RWPE2 (cell line): ENCODE measurements at regions not wholly inside any gene's neighbourhood (a gene's known extent, or its start where the extent isn't known, plus 50 kb on each side); places are given as distances from the start of the nearest gene placed in this dataset.
"Not testable (repeated sequence)": the region's sequence is repeated elsewhere in the genome, so short reads cannot be mapped to it uniquely, and the experiment has no call there.

ENCODE experiments used
- ATAC-seq: fragments of 200-7000 bp; cut with Tn5 transposase; 3 replicates; pipeline ENCODE4 v1.9.1; 2021; ENCODE audit warnings: low read depth
- DNase-seq: peaks from one replicate; pipeline ENCODE4 v3.0.0-alpha.2; 2020; ENCODE audit warnings: low spot score
- H3K27ac ChIP-seq: fragments of 450-650 bp; 2 replicates; pipeline ENCODE4 v1.5.1; 2017; ENCODE audit warnings: mild to moderate bottlenecking; ENCODE audit not compliant: poor library complexity, severe bottlenecking
- H3K27me3 ChIP-seq: fragments of 250-450 bp; sonication (Bioruptor Pico); 2 replicates; pipeline ENCODE4 v1.5.1; 2021; ENCODE audit warnings: mild to moderate bottlenecking, moderate library complexity; ENCODE audit not compliant: insufficient read depth, poor library complexity, severe bottlenecking
- H3K36me3 ChIP-seq: fragments of 250-450 bp; sonication (Bioruptor Pico); 2 replicates; pipeline ENCODE4 v1.5.1; 2020; ENCODE audit warnings: low read depth, mild to moderate bottlenecking, moderate library complexity
- H3K4me1 ChIP-seq: fragments of 250-450 bp; sonication (Bioruptor Pico); 2 replicates; pipeline ENCODE4 v1.5.1; 2021; ENCODE audit warnings: mild to moderate bottlenecking, moderate library complexity; ENCODE audit not compliant: insufficient read depth, poor library complexity, severe bottlenecking
- H3K4me3 ChIP-seq: fragments of 250-450 bp; sonication (Bioruptor Pico); 2 replicates; pipeline ENCODE4 v1.5.1; 2021; ENCODE audit warnings: mild to moderate bottlenecking, moderate library complexity; ENCODE audit not compliant: severe bottlenecking
- H3K9me3 ChIP-seq: fragments of 250-450 bp; sonication (Bioruptor Pico); 2 replicates; pipeline ENCODE4 v1.5.1; 2021; ENCODE audit warnings: mild to moderate bottlenecking, moderate library complexity; ENCODE audit not compliant: severe bottlenecking
- CTCF ChIP-seq: fragments of 450-650 bp; IDR thresholded peaks from one replicate; pipeline ENCODE4 v1.5.1; 2017; ENCODE audit warnings: mild to moderate bottlenecking, moderate library complexity; ENCODE audit not compliant: poor library complexity, severe bottlenecking

GRCh38 chr5:62223312-62223670 lies 82.7 kb upstream of the KIF2A start:
- peak; percentile 92 for TF ChIP-seq CTCF
- H3K36me3 ChIP-seq, DNase-seq, H3K9me3 ChIP-seq, H3K27ac ChIP-seq, H3K27me3 ChIP-seq: not testable (repeated sequence)
- peak; percentile 98 for ATAC-seq
- Histone ChIP-seq H3K4me3 (peak overlapping the region; percentile 10), H3K4me1 (peaks cover 16% of the 10 kb centered on the region)

- H3K4me3 ChIP-seq, DNase-seq, H3K36me3 ChIP-seq, H3K27me3 ChIP-seq, H3K9me3 ChIP-seq, ATAC-seq, H3K27ac ChIP-seq: not testable (repeated sequence)
- peaks cover 16% of the 10 kb centered on the region for H3K4me1 ChIP-seq
- TF ChIP-seq CTCF, result peak; percentile 57
These were observed 80.9 kb upstream of the KIF2A start for GRCh38 chr5:62224987-62225601.

GRCh38 chr5:62230876-62231388 lies 75.1 kb upstream of the KIF2A start:
- DNase-seq, H3K27ac ChIP-seq, H3K9me3 ChIP-seq, H3K36me3 ChIP-seq, H3K4me3 ChIP-seq, H3K27me3 ChIP-seq, ATAC-seq, H3K4me1 ChIP-seq: not testable (repeated sequence)

GRCh38 chr5:62231576-62231975 lies 74.4 kb upstream of the KIF2A start:
- H3K27me3 ChIP-seq, result no peaks in the 10 kb centered on the region
- H3K4me3 ChIP-seq, result no peak overlapping the region
- no peak for ATAC-seq
- no peaks in the 10 kb centered on the region for H3K9me3 ChIP-seq
- H3K36me3 ChIP-seq, result no peaks in the 10 kb centered on the region
- TF ChIP-seq CTCF, result no peak
- no peak for DNase-seq
- H3K27ac ChIP-seq, result no peak overlapping the region
- H3K4me1 ChIP-seq, result no peaks in the 10 kb centered on the region

- not testable (repeated sequence) for DNase-seq, H3K4me1 ChIP-seq, H3K27ac ChIP-seq, H3K4me3 ChIP-seq, H3K9me3 ChIP-seq, H3K36me3 ChIP-seq, H3K27me3 ChIP-seq, ATAC-seq
These were observed 73.8 kb upstream of the KIF2A start for GRCh38 chr5:62232218-62232617.

- H3K4me3 ChIP-seq, H3K4me1 ChIP-seq, DNase-seq, H3K27me3 ChIP-seq, H3K27ac ChIP-seq, H3K36me3 ChIP-seq, H3K9me3 ChIP-seq: not testable (repeated sequence)
- ATAC-seq, result peak; percentile 98
These were observed 72.6 kb upstream of the KIF2A start for GRCh38 chr5:62233083-62234046.

- not testable (repeated sequence) for ATAC-seq, H3K4me3 ChIP-seq, H3K9me3 ChIP-seq, H3K36me3 ChIP-seq, H3K4me1 ChIP-seq, H3K27ac ChIP-seq, DNase-seq, H3K27me3 ChIP-seq
These were observed 69.4 kb upstream of the KIF2A start for GRCh38 chr5:62236593-62236992.

- H3K27me3 ChIP-seq, H3K36me3 ChIP-seq, H3K4me3 ChIP-seq, DNase-seq, H3K9me3 ChIP-seq, ATAC-seq, H3K27ac ChIP-seq, H3K4me1 ChIP-seq: not testable (repeated sequence)
These were observed 68.1 kb upstream of the KIF2A start for GRCh38 chr5:62237944-62238343.
